ENCODE measurements at regions not wholly inside any gene's neighbourhood (a gene's known extent, or its start where the extent isn't known, plus 50 kb on each side); places are given as distances from the start of the nearest gene placed in this dataset.
"Not testable (repeated sequence)": the region's sequence is repeated elsewhere in the genome, so short reads cannot be mapped to it uniquely, and the experiment has no call there.

- no peak for DNase-seq
- in situ Hi-C loops (cut with HindIII; ENCODE audit: low pct_ligation_motif_present, low pct_unique_long_range_greater_than_20kb, low sequenced_read_pairs): no loop called here
Observed at GRCh38 chr1:219345953-219346352, 172.3 kb downstream of the LYPLAL1 start.

GRCh38 chr1:219342836-219343235, 169.2 kb downstream of the LYPLAL1 start:
- in situ Hi-C loops (cut with HindIII; ENCODE audit: low pct_ligation_motif_present, low pct_unique_long_range_greater_than_20kb, low sequenced_read_pairs): no loop called here
- no peak for DNase-seq

- DNase-seq: no peak
- in situ Hi-C loops (cut with HindIII; ENCODE audit: low pct_ligation_motif_present, low pct_unique_long_range_greater_than_20kb, low sequenced_read_pairs): no loop called here
Observed at GRCh38 chr1:219340796-219341195, 167.1 kb downstream of the LYPLAL1 start.

GRCh38 chr1:219339466-219339865, 165.8 kb downstream of the LYPLAL1 start:
- in situ Hi-C loops (cut with HindIII; ENCODE audit: low pct_ligation_motif_present, low pct_unique_long_range_greater_than_20kb, low sequenced_read_pairs): no loop called here
- no peak for DNase-seq

DNA sequence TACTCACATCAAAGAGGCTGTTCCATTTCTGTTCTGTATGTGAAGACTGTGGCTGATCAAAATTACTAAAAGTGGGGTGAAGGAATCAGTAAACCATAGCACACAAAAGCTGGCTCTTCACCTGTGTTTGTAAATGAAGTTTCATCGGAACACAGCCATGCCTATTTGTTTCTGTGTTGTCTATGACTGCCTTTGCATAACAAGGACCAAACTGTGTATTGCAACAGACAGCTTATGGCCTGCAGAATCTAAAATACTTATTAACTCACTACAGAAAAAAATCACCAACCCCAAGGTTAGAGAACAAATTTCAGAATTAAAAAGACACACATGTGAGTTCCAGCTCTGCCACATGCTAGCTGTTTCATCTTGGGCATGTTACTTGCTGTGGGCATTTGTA, 163.9 kb downstream of the LYPLAL1 start:
- in situ Hi-C loops (cut with HindIII; ENCODE audit: low pct_ligation_motif_present, low pct_unique_long_range_greater_than_20kb, low sequenced_read_pairs): no loop called here
- DNase-seq: no peak

GRCh38 chr1:219333626-219334025, 159.9 kb downstream of the LYPLAL1 start:
- in situ Hi-C loops (cut with HindIII; ENCODE audit: low pct_ligation_motif_present, low pct_unique_long_range_greater_than_20kb, low sequenced_read_pairs): no loop called here
- no peak for DNase-seq

DNA sequence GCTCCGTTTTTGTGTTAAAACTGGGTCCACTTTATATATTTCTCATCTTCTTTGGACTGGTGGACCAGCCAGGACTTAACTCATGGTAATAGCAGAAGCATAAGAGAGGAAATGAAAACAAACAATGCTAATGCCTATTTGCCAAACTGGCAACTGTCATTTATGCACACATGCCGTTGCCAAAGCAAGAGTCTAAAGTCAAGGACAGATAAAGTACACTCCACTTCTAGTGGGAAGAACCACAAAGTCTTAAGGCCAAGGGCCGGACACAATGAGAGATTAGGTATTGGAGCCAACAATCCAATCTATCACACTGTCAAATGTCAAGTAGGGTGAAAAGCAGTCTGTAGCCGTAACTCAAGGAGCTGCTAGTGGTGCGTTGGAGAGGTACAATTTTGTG, 157.7 kb downstream of the LYPLAL1 start:
- DNase-seq: no peak
- in situ Hi-C loops (cut with HindIII; ENCODE audit: low pct_ligation_motif_present, low pct_unique_long_range_greater_than_20kb, low sequenced_read_pairs): no loop called here

DNA sequence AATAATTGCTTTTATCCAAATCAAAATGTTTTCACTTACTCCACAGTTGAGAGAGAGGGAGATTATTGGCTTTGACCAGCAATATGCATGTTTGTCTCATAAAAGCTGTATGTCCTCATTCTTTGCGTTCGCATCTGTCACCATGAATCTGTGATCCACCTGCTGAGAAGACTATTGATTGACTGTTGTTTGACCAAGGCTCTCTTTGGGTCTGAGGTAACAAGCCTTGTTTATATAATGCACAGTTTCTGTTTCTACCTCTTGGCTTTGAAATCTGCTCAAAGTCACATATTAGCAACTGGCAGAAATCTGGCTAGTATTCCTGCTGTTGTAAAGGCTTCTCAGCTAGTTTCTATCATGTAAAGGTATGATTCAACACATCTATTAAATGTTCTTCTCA, 157.0 kb downstream of the LYPLAL1 start:
- DNase-seq: no peak

DNA sequence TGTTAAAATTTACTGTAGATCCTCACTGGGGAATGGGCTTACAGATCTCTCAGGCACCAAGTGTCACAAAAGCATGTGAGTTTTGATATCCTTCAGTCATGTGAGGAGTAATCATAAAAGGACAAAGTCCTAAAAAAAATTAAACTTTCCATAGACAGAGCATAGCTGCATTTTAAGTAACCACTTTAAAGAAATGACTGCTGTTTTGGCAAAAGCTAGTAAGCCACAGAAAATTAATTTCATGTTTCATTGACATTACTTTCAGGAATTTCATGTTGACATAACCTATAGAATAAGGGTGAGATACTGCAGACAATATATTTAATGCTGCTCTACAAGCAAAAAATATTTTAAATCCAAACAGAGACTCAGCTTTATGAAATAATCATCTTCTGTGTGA, 156.3 kb downstream of the LYPLAL1 start:
- in situ Hi-C loops (cut with HindIII; ENCODE audit: low pct_ligation_motif_present, low pct_unique_long_range_greater_than_20kb, low sequenced_read_pairs): no loop called here
- DNase-seq: no peak

More for the DNA sequence above, 157.0 kb downstream of the LYPLAL1 start:
- in situ Hi-C loops (cut with HindIII; ENCODE audit: low pct_ligation_motif_present, low pct_unique_long_range_greater_than_20kb, low sequenced_read_pairs): no loop called here

GRCh38 chr1:219329578-219329977, 155.9 kb downstream of the LYPLAL1 start:
- in situ Hi-C loops (cut with HindIII; ENCODE audit: low pct_ligation_motif_present, low pct_unique_long_range_greater_than_20kb, low sequenced_read_pairs): no loop called here

DNA sequence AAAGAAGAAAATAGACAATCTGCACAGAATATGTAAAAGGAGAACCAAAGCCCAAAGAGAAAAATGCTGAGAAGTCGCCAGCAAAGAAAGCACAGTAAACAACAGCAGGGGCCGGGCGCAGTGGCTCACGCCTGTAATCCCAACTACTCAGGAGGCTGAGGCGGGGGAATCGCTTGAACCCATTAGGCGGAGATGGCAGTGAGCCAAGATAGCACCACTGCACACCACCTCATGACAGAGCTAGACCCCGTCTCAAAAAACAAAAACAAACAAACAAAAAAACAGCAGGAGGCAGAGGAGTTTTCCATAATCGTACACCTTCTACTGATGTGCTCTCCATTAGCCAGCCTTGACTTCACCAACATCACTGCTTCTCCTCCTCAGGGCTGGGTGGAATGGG, 153.2 kb downstream of the LYPLAL1 start:
- DNase-seq: no peak
- in situ Hi-C loops (cut with HindIII; ENCODE audit: low pct_ligation_motif_present, low pct_unique_long_range_greater_than_20kb, low sequenced_read_pairs): no loop called here

More at GRCh38 chr1:219329578-219329977, 155.9 kb downstream of the LYPLAL1 start:
- no peak for DNase-seq

- in situ Hi-C loops (cut with HindIII; ENCODE audit: low pct_ligation_motif_present, low pct_unique_long_range_greater_than_20kb, low sequenced_read_pairs): no loop called here
- no peak for DNase-seq
Observed at GRCh38 chr1:219325368-219325742, 151.7 kb downstream of the LYPLAL1 start.

DNA sequence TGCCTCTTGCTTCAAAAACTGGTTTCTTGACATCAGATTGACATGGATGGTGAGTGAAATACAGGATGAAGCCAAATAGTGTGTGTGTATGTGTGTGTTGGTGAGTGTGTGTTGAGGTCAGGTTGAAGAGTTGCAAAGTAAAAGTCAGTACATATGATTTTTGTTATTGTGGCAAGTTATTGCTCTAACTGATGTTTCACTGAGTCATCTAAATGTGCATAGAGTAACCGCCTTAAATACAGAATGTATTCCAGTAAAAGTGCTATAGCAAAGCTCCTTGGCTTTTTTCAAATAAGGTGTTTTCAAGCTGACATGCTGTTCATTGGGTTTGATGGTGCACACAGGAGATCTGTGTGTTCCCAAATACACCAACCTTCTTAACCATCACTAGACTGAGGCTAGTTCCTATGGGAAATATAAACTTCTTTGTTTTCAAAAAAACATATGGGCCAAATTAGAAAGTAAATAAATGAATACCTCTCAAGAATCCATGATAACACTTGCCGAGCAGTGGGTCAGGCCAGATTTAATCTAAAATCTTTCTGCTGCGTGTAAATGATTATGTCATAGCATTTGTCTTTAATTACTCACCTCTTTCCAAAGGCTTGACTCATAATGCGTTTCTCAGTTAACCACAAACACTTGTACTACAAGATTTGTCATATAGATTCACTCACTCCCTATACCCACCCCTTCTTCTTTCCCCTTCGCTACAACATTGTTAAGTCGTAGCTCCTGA, 151.1 kb downstream of the LYPLAL1 start:
- DNase-seq: peak; percentile 92

GRCh38 chr1:219324171-219324570, 150.5 kb downstream of the LYPLAL1 start:
- in situ Hi-C loops (cut with HindIII; ENCODE audit: low pct_ligation_motif_present, low pct_unique_long_range_greater_than_20kb, low sequenced_read_pairs): no loop called here
- DNase-seq: no peak

More for the DNA sequence above, 151.1 kb downstream of the LYPLAL1 start:
- in situ Hi-C loops (cut with HindIII; ENCODE audit: low pct_ligation_motif_present, low pct_unique_long_range_greater_than_20kb, low sequenced_read_pairs): no loop called here

DNA sequence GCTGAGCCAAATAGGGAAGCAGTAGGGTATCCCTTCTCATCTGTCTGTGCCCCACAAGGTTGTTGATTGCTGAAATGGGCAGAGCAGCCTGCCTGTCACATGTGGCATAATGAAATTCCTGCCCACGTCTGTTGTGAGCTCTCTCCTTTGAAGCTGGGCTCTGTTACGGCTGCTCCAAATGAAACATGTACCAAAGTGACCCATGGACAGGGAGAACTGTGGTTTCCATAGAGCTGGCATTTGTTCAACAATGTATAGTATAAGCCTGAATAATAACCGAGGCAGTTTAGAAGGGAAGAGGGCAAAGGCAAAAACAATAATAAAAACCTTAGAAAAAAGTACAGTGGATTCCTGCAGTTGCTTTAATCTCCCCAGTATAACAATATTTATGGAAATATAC, 149.7 kb downstream of the LYPLAL1 start:
- no peak for DNase-seq
- in situ Hi-C loops (cut with HindIII; ENCODE audit: low pct_ligation_motif_present, low pct_unique_long_range_greater_than_20kb, low sequenced_read_pairs): no loop called here

DNA sequence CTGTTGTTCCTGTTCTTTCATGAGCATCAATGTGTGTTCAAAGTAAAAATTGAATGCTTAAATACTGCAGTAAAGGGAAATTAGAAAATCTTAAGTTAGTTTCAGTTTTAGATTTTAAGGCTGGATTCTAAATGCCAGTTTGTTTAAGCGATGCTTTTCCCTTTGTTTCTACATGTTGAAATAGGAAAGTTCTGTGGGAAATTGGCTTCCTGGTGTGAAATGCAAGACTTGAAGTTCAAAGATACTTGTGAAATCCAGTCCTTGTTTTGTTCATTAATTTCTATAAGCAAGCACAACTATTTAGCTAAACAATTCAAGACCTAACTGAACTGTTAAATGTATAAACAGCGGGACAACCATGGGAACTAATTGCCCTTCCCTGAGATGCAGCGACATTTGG, 149.1 kb downstream of the LYPLAL1 start:
- no peak for DNase-seq
- in situ Hi-C loops (cut with HindIII; ENCODE audit: low pct_ligation_motif_present, low pct_unique_long_range_greater_than_20kb, low sequenced_read_pairs): no loop called here

GRCh38 chr1:219320563-219320962, 146.9 kb downstream of the LYPLAL1 start:
- in situ Hi-C loops (cut with HindIII; ENCODE audit: low pct_ligation_motif_present, low pct_unique_long_range_greater_than_20kb, low sequenced_read_pairs); DNase-seq: not testable (repeated sequence)

DNA sequence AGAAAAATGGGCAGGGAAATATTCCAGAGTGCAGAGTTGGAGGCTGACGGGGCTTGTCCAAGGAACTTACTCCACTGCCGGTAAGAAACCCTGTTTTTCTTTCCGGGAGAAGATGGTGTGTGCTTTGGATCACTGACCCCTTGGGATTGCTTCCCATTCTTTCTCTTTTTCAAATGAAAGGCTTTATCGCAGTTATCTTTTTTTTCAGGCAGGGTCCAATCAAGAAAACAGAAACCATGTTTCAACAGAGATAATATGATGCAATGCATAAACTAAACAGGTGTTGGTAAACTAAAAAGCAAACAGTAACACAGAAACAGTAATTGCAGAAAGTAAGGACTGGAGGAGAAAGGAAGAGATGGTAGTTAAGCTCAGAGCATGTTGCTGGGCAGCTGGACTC, 145.1 kb downstream of the LYPLAL1 start:
- in situ Hi-C loops (cut with HindIII; ENCODE audit: low pct_ligation_motif_present, low pct_unique_long_range_greater_than_20kb, low sequenced_read_pairs): no loop called here
- DNase-seq: no peak

DNA sequence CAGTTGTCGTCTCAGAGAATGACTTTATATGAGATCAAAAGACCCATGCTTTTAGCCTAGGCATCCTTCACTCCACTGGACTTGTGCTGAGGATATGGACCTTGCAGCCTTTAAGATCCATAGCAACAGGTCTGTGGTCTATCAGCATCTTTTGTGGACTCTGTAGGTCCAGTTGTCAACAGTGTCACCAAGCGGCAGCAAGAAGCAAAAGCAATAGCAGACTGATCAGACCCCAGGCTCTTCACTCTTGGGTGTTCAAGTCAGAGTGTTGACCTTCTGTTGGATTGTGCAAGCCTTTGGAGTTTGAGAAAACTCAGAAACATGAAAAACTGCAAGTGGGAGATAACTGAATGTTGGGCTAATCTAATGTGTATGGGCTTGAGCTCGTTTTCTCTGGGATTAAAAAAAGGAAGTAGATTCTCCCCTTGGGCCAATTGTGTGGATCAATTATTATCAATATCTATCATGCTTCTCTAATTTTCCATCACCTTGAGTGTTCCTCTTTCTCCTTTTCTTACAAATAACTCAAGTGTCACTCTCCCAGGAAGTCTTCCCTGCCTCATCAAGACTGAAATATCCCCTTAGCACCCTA, 144.2 kb downstream of the LYPLAL1 start:
- DNase-seq: no peak
- in situ Hi-C loops (cut with HindIII; ENCODE audit: low pct_ligation_motif_present, low pct_unique_long_range_greater_than_20kb, low sequenced_read_pairs): no loop called here

DNA sequence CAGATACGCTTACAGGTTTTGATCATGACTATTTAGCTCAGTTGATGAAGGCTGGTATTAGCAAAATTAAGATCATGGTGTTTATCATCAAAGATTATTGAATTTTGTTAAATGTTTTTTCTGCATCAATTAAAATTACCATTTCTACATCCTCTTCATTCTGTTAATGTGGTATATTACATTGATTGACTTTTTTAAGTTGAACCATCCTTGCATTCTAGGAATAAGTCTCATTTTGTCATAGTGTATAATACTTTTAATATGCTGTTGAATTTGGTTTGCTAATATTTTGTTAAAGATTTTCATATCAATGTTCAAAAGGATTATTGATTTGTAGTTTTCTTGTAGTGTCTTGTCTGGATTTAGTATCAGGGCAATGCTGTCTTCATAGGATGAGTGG, 142.4 kb downstream of the LYPLAL1 start:
- in situ Hi-C loops (cut with HindIII; ENCODE audit: low pct_ligation_motif_present, low pct_unique_long_range_greater_than_20kb, low sequenced_read_pairs): no loop called here
- no peak for DNase-seq
